Effector memory CD8-positive, alpha-beta T cell (primary cell): ENCODE measurements at regions not wholly inside any gene's neighbourhood (a gene's known extent, or its start where the extent isn't known, plus 50 kb on each side); places are given as distances from the start of the nearest gene placed in this dataset.

Experiments
- ATAC-seq: fragments of 150-1000 bp; cut with Tn5 transposase; replicated peaks from 2 replicates; pipeline ENCODE4 v1.10.0; 2021; ENCODE audit warnings: mild to moderate bottlenecking, moderate library complexity
- DNase-seq, 3 experiments: peaks; one replicate each; pipeline ENCODE4 v3.0.0; 2021
- H3K27ac Mint-ChIP-seq, 2 donors: one replicate each; pipeline ENCODE4 v1.8.0; 2022; ENCODE audit warnings: mild to moderate bottlenecking in 2 of 2, mixed read lengths in 2 of 2, moderate library complexity in 2 of 2
- H3K27me3 Mint-ChIP-seq, 2 donors: one replicate each; pipeline ENCODE4 v1.8.0; 2022; ENCODE audit warnings: mixed read lengths in 2 of 2
- H3K36me3 Mint-ChIP-seq: one replicate; pipeline ENCODE4 v1.8.0; 2022; ENCODE audit warnings: mild to moderate bottlenecking, moderate library complexity, mixed read lengths; ENCODE audit not compliant: insufficient read depth
- H3K4me1 Mint-ChIP-seq, 2 donors: one replicate each; pipeline ENCODE4 v1.8.0; 2022; ENCODE audit warnings: low read depth in 2 of 2, mixed read lengths in 2 of 2
- H3K4me3 Mint-ChIP-seq, 2 donors: one replicate each; pipeline ENCODE4 v1.8.0; 2022; ENCODE audit warnings: mild to moderate bottlenecking in 2 of 2, mixed read lengths in 2 of 2, moderate library complexity in 2 of 2
- H3K9me3 Mint-ChIP-seq, 2 donors: one replicate each; pipeline ENCODE4 v1.8.0; 2022; ENCODE audit warnings: mixed read lengths in 2 of 2

GRCh38 chr2:84373391-84373790 is 85.7 kb downstream of the SUCLG1 start:
- ATAC-seq (no peak), DNase-seq (no peak)
- Mint-ChIP-seq H3K4me3 (no peak overlapping the region), H3K27ac (no peak overlapping the region), H3K27me3 (peaks cover 31 to 38% of the 10 kb centered on the region in 2 donors), H3K36me3 (no peaks in the 10 kb centered on the region), H3K9me3 (no peaks in the 10 kb centered on the region), H3K4me1 (no peaks in the 10 kb centered on the region)

GRCh38 chr2:84362541-84362940 is 96.5 kb downstream of the SUCLG1 start:
- Mint-ChIP-seq H3K4me3 (no peak overlapping the region), H3K36me3 (no peaks in the 10 kb centered on the region), H3K9me3 (peaks cover 6 to 17% of the 10 kb centered on the region in 2 donors), H3K27me3 (peaks cover 37 to 60% of the 10 kb centered on the region in 2 donors), H3K27ac (no peak overlapping the region), H3K4me1 (no peaks in the 10 kb centered on the region)
- ATAC-seq = no peak
- no peak for DNase-seq

- no peak for DNase-seq
- Mint-ChIP-seq H3K27ac (no peak overlapping the region), H3K36me3 (no peaks in the 10 kb centered on the region), H3K27me3 (peaks cover 0 to 4% of the 10 kb centered on the region in 2 donors), H3K4me1 (no peaks in the 10 kb centered on the region), H3K4me3 (no peak overlapping the region), H3K9me3 (peaks cover 0 to 3% of the 10 kb centered on the region in 2 donors)
- ATAC-seq = no peak
Measured at GRCh38 chr2:84338069-84338468, 121.0 kb downstream of the SUCLG1 start.

GRCh38 chr2:84327645-84328249 is 131.3 kb downstream of the SUCLG1 start:
- H3K27me3 Mint-ChIP-seq = peaks cover 55 to 58% of the 10 kb centered on the region in 2 donors
- no peak overlapping the region for H3K4me3 Mint-ChIP-seq
- no peaks in the 10 kb centered on the region for H3K9me3 Mint-ChIP-seq
- no peaks in the 10 kb centered on the region for H3K4me1 Mint-ChIP-seq
- no peak for ATAC-seq
- DNase-seq = no peak
- H3K36me3 Mint-ChIP-seq = no peaks in the 10 kb centered on the region
- no peak overlapping the region for H3K27ac Mint-ChIP-seq

- H3K36me3 Mint-ChIP-seq = no peaks in the 10 kb centered on the region
- peaks cover 55 to 58% of the 10 kb centered on the region in 2 donors for H3K27me3 Mint-ChIP-seq
- H3K4me1 Mint-ChIP-seq = no peaks in the 10 kb centered on the region
- no peak for DNase-seq
- no peak for ATAC-seq
- H3K4me3 Mint-ChIP-seq = no peak overlapping the region
- no peaks in the 10 kb centered on the region for H3K9me3 Mint-ChIP-seq
- no peak overlapping the region for H3K27ac Mint-ChIP-seq
Measured at GRCh38 chr2:84326831-84327432, 132.1 kb downstream of the SUCLG1 start.

GRCh38 chr2:84323890-84324289 is 135.2 kb downstream of the SUCLG1 start:
- no peaks in the 10 kb centered on the region for H3K9me3 Mint-ChIP-seq
- ATAC-seq (no peak), DNase-seq (no peak)
- no peak overlapping the region for H3K4me3 Mint-ChIP-seq
- no peaks in the 10 kb centered on the region for H3K4me1 Mint-ChIP-seq
- no peaks in the 10 kb centered on the region for H3K36me3 Mint-ChIP-seq
- H3K27me3 Mint-ChIP-seq = peaks cover 44 to 51% of the 10 kb centered on the region in 2 donors
- H3K27ac Mint-ChIP-seq = no peak overlapping the region

GRCh38 chr2:84320940-84321339 is 138.1 kb downstream of the SUCLG1 start:
- H3K27me3 Mint-ChIP-seq = peaks cover 42 to 64% of the 10 kb centered on the region in 2 donors
- H3K36me3 Mint-ChIP-seq = no peaks in the 10 kb centered on the region
- ATAC-seq (no peak), DNase-seq (no peak)
- H3K27ac Mint-ChIP-seq = no peak overlapping the region
- H3K4me3 Mint-ChIP-seq = no peak overlapping the region
- no peaks in the 10 kb centered on the region for H3K9me3 Mint-ChIP-seq
- H3K4me1 Mint-ChIP-seq = no peaks in the 10 kb centered on the region

- Mint-ChIP-seq H3K4me3 (no peak overlapping the region), H3K4me1 (peaks cover 0 to 3% of the 10 kb centered on the region in 2 donors), H3K27me3 (peaks cover 46 to 61% of the 10 kb centered on the region in 2 donors), H3K27ac (no peak overlapping the region), H3K9me3 (no peaks in the 10 kb centered on the region), H3K36me3 (no peaks in the 10 kb centered on the region)
- no peak for DNase-seq
- no peak for ATAC-seq
Measured at GRCh38 chr2:84319581-84319980, 139.5 kb downstream of the SUCLG1 start.

- H3K27ac Mint-ChIP-seq = no peak overlapping the region
- peaks cover 30 to 48% of the 10 kb centered on the region in 2 donors for H3K27me3 Mint-ChIP-seq
Measured at GRCh38 chr2:84317135-84317534, 141.9 kb downstream of the SUCLG1 start.

GRCh38 chr2:84314901-84315330 is 144.2 kb downstream of the SUCLG1 start:
- H3K9me3 Mint-ChIP-seq = no peaks in the 10 kb centered on the region
- DNase-seq = peak; percentile 59 to 62 (median 60)
- no peak overlapping the region for H3K4me3 Mint-ChIP-seq
- peaks cover 28 to 35% of the 10 kb centered on the region in 2 donors for H3K27me3 Mint-ChIP-seq
- ATAC-seq = peak; percentile 74
- peaks cover 0 to 3% of the 10 kb centered on the region in 2 donors for H3K4me1 Mint-ChIP-seq
- H3K27ac Mint-ChIP-seq = no peak overlapping the region
- H3K36me3 Mint-ChIP-seq = no peaks in the 10 kb centered on the region

More at GRCh38 chr2:84317135-84317534, 141.9 kb downstream of the SUCLG1 start:
- Mint-ChIP-seq H3K36me3 (no peaks in the 10 kb centered on the region), H3K4me3 (no peak overlapping the region), H3K9me3 (no peaks in the 10 kb centered on the region), H3K4me1 (peaks cover 0 to 3% of the 10 kb centered on the region in 2 donors)
- no peak for ATAC-seq
- DNase-seq = no peak

GRCh38 chr2:84314250-84314649 is 144.8 kb downstream of the SUCLG1 start:
- Mint-ChIP-seq H3K27me3 (peaks cover 29 to 40% of the 10 kb centered on the region in 2 donors), H3K9me3 (no peaks in the 10 kb centered on the region), H3K36me3 (no peaks in the 10 kb centered on the region), H3K27ac (no peak overlapping the region), H3K4me3 (no peak overlapping the region), H3K4me1 (peaks cover 0 to 3% of the 10 kb centered on the region in 2 donors)
- DNase-seq = no peak
- ATAC-seq = no peak

GRCh38 chr2:84309281-84309680 is 149.8 kb downstream of the SUCLG1 start:
- Mint-ChIP-seq H3K27ac (no peak overlapping the region), H3K4me3 (no peak overlapping the region)
- no peak for DNase-seq

GRCh38 chr2:84306361-84306760 is 152.7 kb downstream of the SUCLG1 start:
- Mint-ChIP-seq H3K27ac (no peak overlapping the region), H3K36me3 (no peaks in the 10 kb centered on the region), H3K27me3 (peaks cover 12 to 20% of the 10 kb centered on the region in 2 donors), H3K9me3 (peaks cover 5 to 11% of the 10 kb centered on the region in 2 donors), H3K4me3 (no peak overlapping the region), H3K4me1 (no peaks in the 10 kb centered on the region)
- no peak for ATAC-seq
- no peak for DNase-seq

More at GRCh38 chr2:84309281-84309680, 149.8 kb downstream of the SUCLG1 start:
- no peak for ATAC-seq
- no peaks in the 10 kb centered on the region for H3K4me1 Mint-ChIP-seq
- H3K9me3 Mint-ChIP-seq = peaks cover 5 to 11% of the 10 kb centered on the region in 2 donors
- no peaks in the 10 kb centered on the region for H3K36me3 Mint-ChIP-seq
- H3K27me3 Mint-ChIP-seq = peaks cover 12 to 14% of the 10 kb centered on the region in 2 donors
